Upper lobe of left lung (tissue), 6 donors: ENCODE measurements at regions not wholly inside any gene's neighbourhood (a gene's known extent, or its start where the extent isn't known, plus 50 kb on each side); places are given as distances from the start of the nearest gene placed in this dataset.

Experiments used
- ATAC-seq, 2 donors: fragments of 200-7000 bp; cut with Tn5 transposase; one replicate each; pipeline ENCODE4 v1.9.1; 2022; ENCODE audit warnings: mild to moderate bottlenecking in 2 of 2, moderate library complexity in 2 of 2; ENCODE audit not compliant: low FRiP score in 2 of 2
- DNase-seq, 2 donors: peaks; one replicate each; pipeline ENCODE4 v3.0.0-alpha.2; 2019 to 2020
- H3K27ac ChIP-seq, 4 donors: fragments of 200-600 bp; sonication (generic); one replicate each; pipeline ENCODE4 v1.5.1; 2016 to 2019
- H3K27me3 ChIP-seq, 4 donors: fragments of 200-600 bp; sonication (generic); one replicate each; pipeline ENCODE4 v1.5.1; 2017 to 2019
- H3K36me3 ChIP-seq, 4 donors: fragments of 200-600 bp; sonication (generic); one replicate each; pipeline ENCODE4 v1.5.1; 2016 to 2019
- H3K4me1 ChIP-seq, 4 donors: fragments of 200-600 bp; sonication (generic); one replicate each; pipeline ENCODE4 v1.5.1; 2018 to 2019
- H3K4me3 ChIP-seq, 4 donors: fragments of 200-600 bp; sonication (generic); one replicate each; pipeline ENCODE4 v1.5.1; 2017 to 2019; ENCODE audit warnings: mild to moderate bottlenecking in 2 of 4, moderate library complexity in 1 of 4
- H3K9me3 ChIP-seq, 4 donors: fragments of 200-600 bp; sonication (generic); one replicate each; pipeline ENCODE4 v1.5.1; 2018 to 2019
- CTCF ChIP-seq, 6 experiments: fragments of 450-650 bp in 4 of 6; fragments of 200-600 bp in 2 of 6; sonication (generic) in 2 of 6; IDR thresholded peaks; one replicate each; pipeline ENCODE4 v1.5.1; 2016 to 2019; ENCODE audit warnings: antibody characterized with exemption in 6 of 6
- EP300 ChIP-seq, 4 donors: sonication (generic); formaldehyde crosslinking; IDR thresholded peaks; one replicate each; pipeline ENCODE4 v1.5.1; 2017; ENCODE audit warnings: antibody characterized with exemption in 4 of 4, control low read depth in 2 of 4
- POLR2A ChIP-seq, 4 donors: fragments of 450-650 bp; IDR thresholded peaks; one replicate each; pipeline ENCODE4 v1.5.1; 2016 to 2017; ENCODE audit warnings: antibody characterized with exemption in 4 of 4, mild to moderate bottlenecking in 2 of 4
- POLR2AphosphoS5 ChIP-seq, 2 donors: sonication (generic); formaldehyde crosslinking; IDR thresholded peaks; one replicate each; pipeline ENCODE4 v1.5.1; 2017; ENCODE audit warnings: antibody characterized with exemption in 2 of 2
- WGBS, 2 donors: methylation state at CpG; one replicate each; pipeline ENCODE4 v1.1.5; 2017 to 2018; 5-methylcytosine and 5-hydroxymethylcytosine counted together
- donor health status: DM: no; HTN: no; CAD: no; lungs with moderate emphysema.
- donor health status: DM: no; HTN: yes; CAD: no; lungs with severe emphysema.

GRCh38 chr2:234425639-234426603, 71.0 kb downstream of the ARL4C start:
- peak in 1 of 2 donors; percentile 58 for TF ChIP-seq POLR2AphosphoS5 (IDR thresholded peaks at IDR 0.05)
- TF ChIP-seq CTCF (IDR thresholded peaks at IDR 0.05) = no peak
- peak in 1 of 4 donors; percentile 28 for TF ChIP-seq POLR2A (IDR thresholded peaks at IDR 0.05)
- H3K4me1 ChIP-seq = peaks cover 5 to 43% (median 24%) of the 10 kb centered on the region in 4 donors
- H3K9me3 ChIP-seq = no peaks in the 10 kb centered on the region
- no peak overlapping the region for H3K4me3 ChIP-seq
- H3K27me3 ChIP-seq = no peaks in the 10 kb centered on the region
- ATAC-seq = peak; percentile 40 to 51
- DNase-seq = peak in 1 of 2 donors; percentile 48
- WGBS, 2 donors = 56 to 66% methylated on average over 7 to 8 of the region's 8 CpGs
- H3K27ac ChIP-seq = peak overlapping the region in 3 of 4 donors; percentile 5 to 64 (median 47)
- no peaks in the 10 kb centered on the region for H3K36me3 ChIP-seq

- TF ChIP-seq POLR2A (IDR thresholded peaks at IDR 0.05) (no peak), POLR2AphosphoS5 (IDR thresholded peaks at IDR 0.05) (no peak), CTCF (IDR thresholded peaks at IDR 0.05) (no peak), EP300 (IDR thresholded peaks at IDR 0.05) (no peak)
- Histone ChIP-seq H3K36me3 (no peaks in the 10 kb centered on the region), H3K27me3 (no peaks in the 10 kb centered on the region), H3K4me3 (no peak overlapping the region), H3K4me1 (peaks cover 5 to 43% (median 24%) of the 10 kb centered on the region in 4 donors), H3K27ac (peak overlapping the region in 1 of 4 donors; percentile 38), H3K9me3 (no peaks in the 10 kb centered on the region)
- no peak for DNase-seq
- 55 to 67% methylated on average over 4 of the region's 4 CpGs for WGBS, 2 donors
- ATAC-seq = no peak
Observed at GRCh38 chr2:234423884-234424283, 73.0 kb downstream of the ARL4C start.

- no peak overlapping the region for H3K4me3 ChIP-seq
- DNase-seq = peak in 1 of 2 donors; percentile 41
- H3K27me3 ChIP-seq = no peaks in the 10 kb centered on the region
- no peaks in the 10 kb centered on the region for H3K9me3 ChIP-seq
- no peak for ATAC-seq
- WGBS, 2 donors = 84 to 88% methylated on average over 8 of the region's 8 CpGs
- peak overlapping the region in 2 of 4 donors; percentile 38 to 52 for H3K27ac ChIP-seq
- H3K36me3 ChIP-seq = no peaks in the 10 kb centered on the region
- peaks cover under 1 to 35% (median 22%) of the 10 kb centered on the region in 4 donors for H3K4me1 ChIP-seq
- peak in 1 of 2 donors; percentile 16 for TF ChIP-seq POLR2AphosphoS5 (IDR thresholded peaks at IDR 0.05)
- TF ChIP-seq POLR2A (IDR thresholded peaks at IDR 0.05) = no peak
- TF ChIP-seq EP300 (IDR thresholded peaks at IDR 0.05) = no peak
Observed at GRCh38 chr2:234422981-234423431, 73.9 kb downstream of the ARL4C start.

- no peak overlapping the region for H3K27ac ChIP-seq
- 64 to 72% methylated on average over 4 of the region's 4 CpGs for WGBS, 2 donors
- no peaks in the 10 kb centered on the region for H3K27me3 ChIP-seq
- no peak for DNase-seq
- TF ChIP-seq POLR2AphosphoS5 (IDR thresholded peaks at IDR 0.05) = peak in 1 of 2 donors; percentile 35
- TF ChIP-seq EP300 (IDR thresholded peaks at IDR 0.05) = no peak
- ATAC-seq = peak in 1 of 2 donors; percentile 83
- no peaks in the 10 kb centered on the region for H3K9me3 ChIP-seq
- H3K4me1 ChIP-seq = peaks cover 0 to 29% (median 15%) of the 10 kb centered on the region in 4 donors
- H3K36me3 ChIP-seq = no peaks in the 10 kb centered on the region
- no peak overlapping the region for H3K4me3 ChIP-seq
Observed at GRCh38 chr2:234422273-234422732, 74.6 kb downstream of the ARL4C start.

GRCh38 chr2:234420408-234420807, 76.5 kb downstream of the ARL4C start:
- 60 to 70% methylated on average over 2 of the region's 2 CpGs for WGBS, 2 donors
- ATAC-seq (no peak), DNase-seq (no peak)
- no peaks in the 10 kb centered on the region for H3K36me3 ChIP-seq
- no peak for TF ChIP-seq POLR2A (IDR thresholded peaks at IDR 0.05)
- no peak for TF ChIP-seq EP300 (IDR thresholded peaks at IDR 0.05)
- TF ChIP-seq POLR2AphosphoS5 (IDR thresholded peaks at IDR 0.05) = no peak
- no peak for TF ChIP-seq CTCF (IDR thresholded peaks at IDR 0.05)
- no peaks in the 10 kb centered on the region for H3K27me3 ChIP-seq
- peaks cover 0 to 10% (median 3%) of the 10 kb centered on the region in 4 donors for H3K4me1 ChIP-seq
- no peak overlapping the region for H3K27ac ChIP-seq
- no peaks in the 10 kb centered on the region for H3K9me3 ChIP-seq
- no peak overlapping the region for H3K4me3 ChIP-seq
